H1 (cell line): ENCODE measurements at regions not wholly inside any gene's neighbourhood (a gene's known extent, or its start where the extent isn't known, plus 50 kb on each side); places are given as distances from the start of the nearest gene placed in this dataset.

Experiments
- CTCF ChIA-PET: fragments of 300-600 bp; sonication (Branson Sonifier 250); formaldehyde crosslinking; loops from one replicate; lab custom pipeline; 2021; ENCODE audit not compliant: partially characterized antibody; lab: Charles Lee
- POLR2A ChIA-PET: fragments of 300-600 bp; sonication (Branson Sonifier 250); formaldehyde crosslinking; loops from one replicate; lab custom pipeline; 2021; ENCODE audit warnings: inconsistent platforms; ENCODE audit not compliant: partially characterized antibody; lab: Charles Lee
- DNase-seq, 2 experiments: peaks; one replicate each; pipeline versions ENCODE4 v3.0.0 to v3.0.0-alpha.2; 2010 to 2022; ENCODE audit warnings: low spot score in 2 of 2, low read depth in 1 of 2, mixed read lengths in 1 of 2
- FAIRE-seq: peaks from 2 replicates; lab custom pipeline; 2011; peaks lifted over from hg19 to GRCh38; lab: Jason Lieb, UNC
- H2AFZ ChIP-seq: 2 replicates; pipeline ENCODE4 v1.8.1; 2012; ENCODE audit warnings: low read length, inconsistent platforms
- H2AK5ac ChIP-seq: 2 replicates; pipeline ENCODE4 v1.6.1; 2013; ENCODE audit warnings: low read depth, low read length
- H2BK120ac ChIP-seq: replicated peaks from 2 replicates; pipeline ENCODE3; 2013; ENCODE audit warnings: low read depth, low read length, inconsistent platforms
- H2BK12ac ChIP-seq: 2 replicates; pipeline ENCODE4 v1.6.1; 2013; ENCODE audit warnings: low read depth, low read length
- H2BK15ac ChIP-seq: 2 replicates; pipeline ENCODE4 v1.6.1; 2013; ENCODE audit warnings: low read length
- H2BK20ac ChIP-seq: 2 replicates; pipeline ENCODE4 v1.6.1; 2013; ENCODE audit warnings: low read length
- H2BK5ac ChIP-seq: 2 replicates; pipeline ENCODE4 v1.6.1; 2013; ENCODE audit warnings: low read depth, low read length
- H3K14ac ChIP-seq: 2 replicates; pipeline ENCODE4 v1.6.1; 2013; ENCODE audit warnings: inconsistent platforms; ENCODE audit not compliant: insufficient read length
- H3K18ac ChIP-seq: 2 replicates; pipeline ENCODE4 v1.6.1; 2013; ENCODE audit warnings: low read length; ENCODE audit errors: extremely low read depth
- H3K23ac ChIP-seq: 2 replicates; pipeline ENCODE4 v1.6.1; 2013; ENCODE audit warnings: inconsistent platforms; ENCODE audit not compliant: insufficient read length
- H3K23me2 ChIP-seq: 2 replicates; pipeline ENCODE4 v1.6.1; 2013; ENCODE audit warnings: low read depth, low read length
- H3K27ac ChIP-seq: 2 replicates; pipeline ENCODE4 v1.6.1; 2011; ENCODE audit warnings: low read depth, low read length, inconsistent platforms
- H3K27me3 ChIP-seq, 4 experiments: replicated peaks in 1 of 4; 1 replicate in 1 of 4; 2 replicates in 3 of 4; pipeline versions ENCODE4 v1.6.1 to v1.8.1; 2011 to 2013; ENCODE audit warnings: low read length in 3 of 4, mild to moderate bottlenecking in 3 of 4, inconsistent platforms in 2 of 4, mixed read lengths in 2 of 4, moderate library complexity in 1 of 4; ENCODE audit not compliant: control insufficient read depth in 3 of 4, insufficient read depth in 3 of 4; ENCODE audit errors: extremely low read depth in 1 of 4
- H3K36me3 ChIP-seq, 4 experiments: 2 replicates each; pipeline versions ENCODE4 v1.6.1 to v1.8.1; 2011 to 2013; ENCODE audit warnings: mild to moderate bottlenecking in 4 of 4, low read length in 3 of 4, moderate library complexity in 2 of 4, control low read depth in 1 of 4, inconsistent platforms in 1 of 4; ENCODE audit not compliant: insufficient read depth in 4 of 4, control insufficient read depth in 2 of 4
- H3K4ac ChIP-seq: replicated peaks from 2 replicates; pipeline ENCODE3; 2013; ENCODE audit warnings: low read length, low read depth, mixed read lengths, inconsistent platforms; ENCODE audit not compliant: insufficient read length
- H3K4me1 ChIP-seq, 4 experiments: replicated peaks in 1 of 4; 1 replicate in 1 of 4; 2 replicates in 3 of 4; pipeline versions ENCODE4 v1.6.1 to v1.8.1; 2011 to 2013; ENCODE audit warnings: low read length in 3 of 4, inconsistent platforms in 2 of 4, mixed read lengths in 1 of 4; ENCODE audit not compliant: insufficient read depth in 4 of 4, control insufficient read depth in 3 of 4
- H3K4me2 ChIP-seq, 2 experiments: 2 replicates each; pipeline versions ENCODE4 v1.6.1 to v1.8.1; 2011 to 2013; ENCODE audit warnings: low read depth in 2 of 2, low read length in 2 of 2, control low read depth in 1 of 2, inconsistent platforms in 1 of 2, mild to moderate bottlenecking in 1 of 2; ENCODE audit not compliant: insufficient read depth in 1 of 2
- H3K4me3 ChIP-seq, 4 experiments: fragments of 200-600, 300-600 bp in 1 of 4; sonication (generic), shearing (Covaris generic), sonication (Bioruptor Twin) in 1 of 4; 2 replicates each; pipeline versions ENCODE4 v1.5.1 to v1.8.1; 2011 to 2016; ENCODE audit warnings: low read length in 4 of 4, low read depth in 3 of 4, control low read depth in 2 of 4, inconsistent platforms in 2 of 4, mild to moderate bottlenecking in 2 of 4, mixed read lengths in 1 of 4, moderate library complexity in 1 of 4; ENCODE audit not compliant: insufficient read depth in 2 of 4; ENCODE audit errors: extremely low read depth in 1 of 4
- H3K56ac ChIP-seq: replicated peaks from 2 replicates; pipeline ENCODE3; 2013; ENCODE audit warnings: low read depth, mild to moderate bottlenecking, mixed read lengths, low read length, inconsistent platforms; ENCODE audit not compliant: insufficient read length
- H3K79me1 ChIP-seq: 2 replicates; pipeline ENCODE4 v1.6.1; 2013; ENCODE audit warnings: low read depth, low read length, control low read depth
- H3K79me2 ChIP-seq, 2 experiments: 2 replicates each; pipeline versions ENCODE4 v1.6.1 to v1.8.1; 2012 to 2013; ENCODE audit warnings: low read length in 2 of 2, mild to moderate bottlenecking in 2 of 2, inconsistent platforms in 1 of 2; ENCODE audit not compliant: insufficient read depth in 2 of 2, control insufficient read depth in 1 of 2
- H3K9ac ChIP-seq, 4 experiments: replicated peaks in 1 of 4; 1 replicate in 1 of 4; 2 replicates in 3 of 4; pipeline versions ENCODE4 v1.6.1 to v1.8.1; 2011 to 2013; ENCODE audit warnings: low read depth in 3 of 4, low read length in 3 of 4, control low read depth in 2 of 4, mild to moderate bottlenecking in 2 of 4, moderate library complexity in 2 of 4, inconsistent platforms in 1 of 4; ENCODE audit errors: extremely low read depth in 1 of 4
- H3K9me3 ChIP-seq, 2 experiments: 2 replicates each; pipeline versions ENCODE4 v1.6.1 to v1.8.1; 2012 to 2013; ENCODE audit warnings: mild to moderate bottlenecking in 2 of 2, moderate library complexity in 2 of 2, control low read depth in 1 of 2, inconsistent platforms in 1 of 2, low read depth in 1 of 2, low read length in 1 of 2, mixed read lengths in 1 of 2; ENCODE audit not compliant: insufficient read depth in 2 of 2
- H4K20me1 ChIP-seq, 2 experiments: replicated peaks in 1 of 2; 2 replicates each; pipeline versions ENCODE3 to v1.8.1; 2011 to 2013; ENCODE audit warnings: inconsistent platforms in 2 of 2, low read length in 2 of 2, mild to moderate bottlenecking in 1 of 2; ENCODE audit not compliant: insufficient read depth in 2 of 2, control insufficient read depth in 1 of 2
- H4K5ac ChIP-seq: 2 replicates; pipeline ENCODE4 v1.6.1; 2013; ENCODE audit warnings: low read length, low read depth, mixed read lengths, inconsistent platforms; ENCODE audit not compliant: insufficient read length
- H4K8ac ChIP-seq: 2 replicates; pipeline ENCODE4 v1.8.0; 2013; ENCODE audit warnings: mild to moderate bottlenecking, moderate library complexity, low read length, inconsistent platforms; ENCODE audit not compliant: insufficient read depth; ENCODE audit errors: extremely low read depth
- H4K91ac ChIP-seq: replicated peaks from 2 replicates; pipeline ENCODE3; 2013; ENCODE audit warnings: low read length, mixed read lengths, inconsistent platforms; ENCODE audit not compliant: insufficient read length
- BACH1 ChIP-seq: IDR thresholded peaks from 2 replicates; pipeline ENCODE4 v1.6.1; 2012; ENCODE audit warnings: low read length, improper control_type of control experiment
- CEBPB ChIP-seq: IDR thresholded peaks from 2 replicates; pipeline ENCODE4 v1.6.1; 2012; ENCODE audit warnings: low read depth, low read length
- GABPA ChIP-seq: IDR thresholded peaks from 2 replicates; pipeline ENCODE4 v1.6.1; 2011; ENCODE audit warnings: mild to moderate bottlenecking, low read length, moderate library complexity, borderline replicate concordance; ENCODE audit not compliant: insufficient read depth
- GTF2F1 ChIP-seq: IDR thresholded peaks from 2 replicates; pipeline ENCODE4 v1.6.1; 2012; ENCODE audit warnings: low read depth, low read length, improper control_type of control experiment, borderline replicate concordance
- HDAC2 ChIP-seq, 2 experiments: fragments of 300-600 bp in 1 of 2; sonication (generic) in 1 of 2; IDR thresholded peaks; 2 replicates each; pipeline ENCODE4 v1.6.1; 2011 to 2012; ENCODE audit warnings: low read depth in 2 of 2, low read length in 2 of 2, mild to moderate bottlenecking in 2 of 2, moderate library complexity in 2 of 2, borderline replicate concordance in 1 of 2, inconsistent platforms in 1 of 2
- KDM1A ChIP-seq: fragments of 200-600, 300-600 bp; sonication (generic); IDR thresholded peaks from 2 replicates; pipeline ENCODE4 v1.7.1; 2016; ENCODE audit warnings: mild to moderate bottlenecking, low read length, borderline replicate concordance
- KDM4A ChIP-seq: IDR thresholded peaks from one replicate; pipeline ENCODE4 v1.7.1; 2012; ENCODE audit warnings: low read depth, mild to moderate bottlenecking, moderate library complexity, low read length, inconsistent platforms; ENCODE audit not compliant: severe bottlenecking
- PHF8 ChIP-seq: fragments of 200-600 bp; sonication (generic); conservative IDR thresholded peaks from 2 replicates; pipeline ENCODE4 v1.7.1; 2012; ENCODE audit warnings: low read depth, mild to moderate bottlenecking, inconsistent platforms, low read length, moderate library complexity
- RAD21 ChIP-seq, 2 experiments: IDR thresholded peaks in 1 of 2; conservative IDR thresholded peaks in 1 of 2; 2 replicates each; pipeline ENCODE4 v1.6.1; 2011; ENCODE audit warnings: low read depth in 2 of 2, low read length in 2 of 2, improper control_type of control experiment in 1 of 2, inconsistent platforms in 1 of 2, mild to moderate bottlenecking in 1 of 2, moderate library complexity in 1 of 2
- SP2 ChIP-seq: IDR thresholded peaks from 2 replicates; pipeline ENCODE4 v1.6.1; 2012; ENCODE audit warnings: mild to moderate bottlenecking, low read length, inconsistent platforms
- SP4 ChIP-seq: IDR thresholded peaks from 2 replicates; pipeline ENCODE4 v1.6.1; 2012; ENCODE audit warnings: low read length, inconsistent platforms
- ZNF274 ChIP-seq: IDR thresholded peaks from 2 replicates; pipeline ENCODE4 v1.7.0; 2012; ENCODE audit warnings: low read length, borderline replicate concordance; ENCODE audit errors: extremely low read depth
- WGBS, 2 experiments: shearing (Covaris generic) in 1 of 2; methylation state at CpG; one replicate each; pipeline versions ENCODE4 v1.1.6 to v1.1.7; 2013 to 2015; ENCODE audit warnings: low lambda C conversion rate in 2 of 2, mixed read lengths in 2 of 2, inconsistent platforms in 1 of 2, low coverage in 1 of 2, missing lambda C conversion rate in 1 of 2; ENCODE audit not compliant: insufficient replicate concordance in 2 of 2, insufficient coverage in 1 of 2, insufficient read length in 1 of 2; ENCODE audit errors: extremely low coverage in 1 of 2, missing lambda C conversion rate in 1 of 2; 5-methylcytosine and 5-hydroxymethylcytosine counted together

- no peaks in the 10 kb centered on the region for H3K79me2 ChIP-seq
- DNase-seq = no peak
- no peak overlapping the region for H2AK5ac ChIP-seq
- no peak overlapping the region for H4K91ac ChIP-seq
- no peak overlapping the region for H2BK5ac ChIP-seq
- 95% methylated on average over 1 of the region's 1 CpG; no CpG with 5 or more reads in 1 of the 2 experiments for WGBS, 2 experiments
- H3K4ac ChIP-seq = no peak overlapping the region
- H4K20me1 ChIP-seq = no peaks in the 10 kb centered on the region
- no peak overlapping the region for H4K8ac ChIP-seq
- H4K5ac ChIP-seq = no peak overlapping the region
- H2BK15ac ChIP-seq = no peak overlapping the region
- H3K9me3 ChIP-seq = no peaks in the 10 kb centered on the region
- ChIA-PET POLR2A (no interaction called here), CTCF (no interaction called here)
- H3K14ac ChIP-seq = no peak overlapping the region
- H2AFZ ChIP-seq = no peak overlapping the region
- no peak overlapping the region for H3K27ac ChIP-seq
- no peaks in the 10 kb centered on the region; the same call in 1 of the 2 replicates for H3K23me2 ChIP-seq
- TF ChIP-seq RAD21 (IDR thresholded peaks at IDR 0.05 in 1 of 2, conservative IDR thresholded peaks at IDR 0.05 in 1 of 2; ENCODE audit: low read depth in 2 of 2, low read length in 2 of 2) (no peak), HDAC2 (IDR thresholded peaks at IDR 0.05; ENCODE audit: borderline replicate concordance in 1 of 2, low read depth in 2 of 2, low read length in 2 of 2) (no peak), SP2 (no peak), CEBPB (no peak), BACH1 (no peak), GABPA (no peak), KDM1A (no peak), PHF8 (no peak), KDM4A (no peak), ZNF274 (no peak), GTF2F1 (no peak), SP4 (no peak)
- no peak overlapping the region for H3K9ac ChIP-seq
- no peaks in the 10 kb centered on the region for H3K36me3 ChIP-seq
- no peak overlapping the region for H3K18ac ChIP-seq
- H2BK120ac ChIP-seq = no peak overlapping the region
- no peak overlapping the region for H3K56ac ChIP-seq
- no peaks in the 10 kb centered on the region for H3K4me1 ChIP-seq
- H3K4me2 ChIP-seq = no peak overlapping the region
- no peak for FAIRE-seq
- H2BK20ac ChIP-seq = no peak overlapping the region
- H3K27me3 ChIP-seq = no peaks in the 10 kb centered on the region
- H3K79me1 ChIP-seq = no peaks in the 10 kb centered on the region
- no peak overlapping the region for H3K4me3 ChIP-seq
- no peak overlapping the region for H2BK12ac ChIP-seq
- H3K23ac ChIP-seq = no peak overlapping the region
Measured at GRCh38 chr10:89924261-89924660, 222.9 kb downstream of the KIF20B start.
